GM12873 (cell line): ENCODE measurements at regions not wholly inside any gene's neighbourhood (a gene's known extent, or its start where the extent isn't known, plus 50 kb on each side); places are given as distances from the start of the nearest gene placed in this dataset.

Experiments used
- TF ChIP-seq, protein P1 (sequence below): IDR thresholded peaks from 2 replicates; pipeline ENCODE4 v1.5.1; 2012; ENCODE audit warnings: low read depth, mild to moderate bottlenecking, moderate library complexity, low read length, control low read depth; ENCODE audit not compliant: insufficient read depth; ENCODE audit errors: missing control alignments

DNA sequence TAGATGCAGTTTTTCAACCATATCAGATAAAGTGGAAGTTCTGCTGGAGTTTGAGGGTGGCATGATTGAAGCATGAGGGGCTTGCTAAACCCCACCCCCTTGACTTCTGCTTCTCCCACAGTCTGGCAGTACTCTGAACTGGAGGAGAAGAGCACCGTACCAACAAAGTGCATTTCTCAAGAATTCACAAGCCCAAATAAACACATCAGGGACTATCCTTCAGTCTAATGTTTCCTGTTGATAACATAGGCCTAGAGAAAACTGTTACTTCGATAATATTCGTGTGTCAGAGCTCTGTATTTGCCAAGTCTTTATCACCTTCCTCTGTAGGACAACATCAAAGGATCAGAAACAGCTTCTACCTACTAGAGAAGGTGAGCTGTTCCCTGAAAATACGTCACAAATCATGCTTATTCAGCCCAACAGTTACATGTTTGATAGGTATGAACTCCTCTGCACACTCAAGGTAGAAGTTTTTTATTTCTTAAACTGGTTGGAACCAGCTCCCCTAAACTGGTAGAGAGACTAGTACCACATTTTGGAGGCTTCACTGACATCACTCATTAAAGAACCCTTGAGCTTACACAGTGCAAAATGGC is 117.8 kb upstream of the PRNP start:
- TF ChIP-seq, protein P1, sequence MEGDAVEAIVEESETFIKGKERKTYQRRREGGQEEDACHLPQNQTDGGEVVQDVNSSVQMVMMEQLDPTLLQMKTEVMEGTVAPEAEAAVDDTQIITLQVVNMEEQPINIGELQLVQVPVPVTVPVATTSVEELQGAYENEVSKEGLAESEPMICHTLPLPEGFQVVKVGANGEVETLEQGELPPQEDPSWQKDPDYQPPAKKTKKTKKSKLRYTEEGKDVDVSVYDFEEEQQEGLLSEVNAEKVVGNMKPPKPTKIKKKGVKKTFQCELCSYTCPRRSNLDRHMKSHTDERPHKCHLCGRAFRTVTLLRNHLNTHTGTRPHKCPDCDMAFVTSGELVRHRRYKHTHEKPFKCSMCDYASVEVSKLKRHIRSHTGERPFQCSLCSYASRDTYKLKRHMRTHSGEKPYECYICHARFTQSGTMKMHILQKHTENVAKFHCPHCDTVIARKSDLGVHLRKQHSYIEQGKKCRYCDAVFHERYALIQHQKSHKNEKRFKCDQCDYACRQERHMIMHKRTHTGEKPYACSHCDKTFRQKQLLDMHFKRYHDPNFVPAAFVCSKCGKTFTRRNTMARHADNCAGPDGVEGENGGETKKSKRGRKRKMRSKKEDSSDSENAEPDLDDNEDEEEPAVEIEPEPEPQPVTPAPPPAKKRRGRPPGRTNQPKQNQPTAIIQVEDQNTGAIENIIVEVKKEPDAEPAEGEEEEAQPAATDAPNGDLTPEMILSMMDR = no peak

DNA sequence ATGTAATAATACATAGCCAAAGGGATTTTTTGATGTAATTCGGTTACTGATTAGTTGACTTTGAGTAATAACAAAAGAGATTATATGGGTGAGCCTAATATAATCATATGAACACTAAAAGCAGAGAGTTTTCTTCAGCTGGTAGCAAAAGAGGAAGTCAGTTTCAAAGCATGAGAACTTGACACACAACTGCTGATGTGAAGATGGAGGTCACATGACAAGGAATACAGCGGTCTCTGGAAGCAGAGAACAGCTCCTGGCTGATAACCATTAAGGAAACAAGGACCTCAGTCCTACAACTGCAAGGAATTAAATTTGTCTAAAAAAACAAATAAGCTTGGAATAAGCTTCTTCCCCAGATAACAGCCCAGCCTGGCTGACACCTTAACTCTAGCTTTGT is 119.1 kb upstream of the PRNP start:
- TF ChIP-seq, protein P1 = no peak

DNA sequence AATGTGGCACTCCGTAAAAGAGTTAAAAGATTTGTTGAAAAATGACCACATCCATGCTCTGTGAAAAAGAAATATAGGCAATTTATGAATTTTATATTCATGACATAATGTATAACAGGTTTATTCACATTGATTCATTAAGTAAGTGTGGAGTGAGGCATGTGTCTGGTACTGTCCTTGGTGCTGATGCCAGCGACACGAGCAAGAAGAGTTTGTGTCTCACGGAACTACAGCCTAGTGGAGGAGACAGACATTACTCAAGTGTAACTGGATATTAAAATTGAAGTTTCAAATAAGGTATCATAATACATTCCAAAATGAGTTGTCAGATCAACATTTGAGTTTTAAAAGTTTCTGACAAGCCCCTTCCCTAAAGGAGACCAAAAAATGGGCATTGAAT is 122.7 kb upstream of the PRNP start:
- TF ChIP-seq, protein P1 = no peak

DNA sequence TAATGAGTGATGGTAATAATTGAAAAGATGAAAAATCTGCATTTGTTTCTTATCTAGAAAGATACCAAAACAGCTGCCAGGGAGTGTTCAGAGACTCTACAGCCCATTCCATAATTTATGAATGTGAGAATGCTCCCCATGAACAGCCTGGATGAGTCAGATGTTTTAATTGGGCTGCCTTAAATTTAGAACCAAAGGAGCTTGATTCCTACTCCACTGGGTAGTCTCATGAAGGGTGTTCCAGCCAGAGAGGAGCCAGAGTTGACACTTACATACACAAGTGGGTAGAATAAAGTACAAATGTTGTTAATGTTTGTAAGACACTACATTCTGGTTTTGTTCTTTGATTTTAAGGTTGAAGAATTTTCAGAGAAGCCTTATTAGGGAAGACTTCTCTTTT is 123.2 kb upstream of the PRNP start:
- TF ChIP-seq, protein P1 = no peak

DNA sequence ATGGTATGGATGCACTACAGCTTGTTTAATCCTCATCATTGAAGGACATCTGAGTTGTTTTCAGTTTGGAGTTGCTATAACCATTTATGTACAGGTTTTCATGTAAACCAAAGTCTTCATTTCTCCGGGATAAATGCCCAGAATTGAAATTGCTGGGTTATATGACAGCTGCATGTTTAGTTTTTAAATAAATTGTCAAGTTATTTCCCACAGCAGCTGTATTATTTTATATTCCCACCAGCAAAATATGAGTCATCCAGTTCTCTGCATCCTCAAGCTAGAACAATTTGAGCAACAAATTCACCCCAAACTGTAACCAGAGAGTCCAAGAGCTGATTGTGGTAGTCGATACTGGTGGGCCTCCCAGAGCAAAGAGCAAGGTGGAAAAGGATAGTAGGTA is 125.6 kb upstream of the PRNP start:
- TF ChIP-seq, protein P1 = no peak

DNA sequence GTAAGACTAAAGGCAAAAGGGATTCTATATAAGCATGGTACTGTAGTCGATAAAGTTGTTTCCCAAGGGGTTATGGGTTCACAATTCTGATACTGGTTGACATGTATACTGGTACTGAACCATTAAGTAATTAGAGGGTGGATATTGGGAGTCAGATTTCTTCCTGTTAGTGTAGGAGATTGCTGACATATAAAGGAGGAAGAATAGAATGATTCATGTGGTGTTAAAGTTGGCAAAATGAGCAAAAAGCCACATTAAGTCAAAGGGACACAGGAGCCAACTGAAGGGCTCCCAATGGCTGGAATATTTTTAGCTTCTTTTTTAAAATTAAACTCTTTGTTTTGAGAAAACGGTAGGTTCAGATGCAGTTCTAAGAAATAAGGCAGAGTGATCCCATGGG is 126.3 kb upstream of the PRNP start:
- TF ChIP-seq, protein P1 = no peak

DNA sequence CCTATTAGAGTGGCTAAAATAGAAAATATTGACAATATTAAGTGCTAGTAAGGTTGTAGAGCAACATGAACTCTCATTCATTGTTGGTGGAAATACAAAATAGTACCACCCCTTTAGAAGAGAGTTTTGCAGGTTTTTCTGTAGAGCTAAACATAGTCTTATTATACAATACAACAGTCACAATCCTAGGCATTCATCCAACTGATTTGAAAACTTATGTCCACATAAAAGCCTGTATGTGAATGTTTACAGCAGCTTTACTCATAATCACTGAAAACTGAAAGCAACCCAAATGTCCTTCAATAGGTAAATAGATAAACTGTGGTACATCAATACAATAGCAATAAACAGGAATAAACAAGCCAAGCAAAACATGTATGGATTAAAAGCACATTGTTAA is 127.2 kb upstream of the PRNP start:
- TF ChIP-seq, protein P1 = no peak
